ENCODE measurements at regions not wholly inside any gene's neighbourhood (a gene's known extent, or its start where the extent isn't known, plus 50 kb on each side); places are given as distances from the start of the nearest gene placed in this dataset.
A peak's percentile ranks its signal among the peaks of the same experiment; 100 is the strongest.

- no peaks in the 10 kb centered on the region for H3K27me3 ChIP-seq (ENCODE audit: control insufficient read depth, insufficient read depth, low read length, poor library complexity, severe bottlenecking)
- WGBS, 2 experiments (ENCODE audit: insufficient coverage in 1 of 2, insufficient read length in 1 of 2) = 76 to 100% methylated on average over 2 of the region's 2 CpGs
- H3K9ac ChIP-seq (ENCODE audit: extremely low read depth, low read length, poor library complexity, severe bottlenecking) = no peak overlapping the region
- no peak overlapping the region for H3K27ac Mint-ChIP-seq
- H3K36me3 Mint-ChIP-seq (ENCODE audit: low read depth) = no peaks in the 10 kb centered on the region
- H3K4me1 Mint-ChIP-seq = peaks cover 23% of the 10 kb centered on the region
- H3K9me3 Mint-ChIP-seq = no peaks in the 10 kb centered on the region
- H3K4me3 Mint-ChIP-seq = no peak overlapping the region
- no peak for TF ChIP-seq CTCF (conservative IDR thresholded peaks at IDR 0.05)
- DNase-seq = no peak
- H3K9me3 ChIP-seq (ENCODE audit: control insufficient read depth, low read length) = no peaks in the 10 kb centered on the region
- H3K36me3 ChIP-seq (ENCODE audit: control insufficient read depth, insufficient read depth, low read length) = no peaks in the 10 kb centered on the region
- peaks cover 9% of the 10 kb centered on the region for H3K4me1 ChIP-seq (ENCODE audit: control insufficient read depth, insufficient read depth, low read length)
- H3K27ac ChIP-seq (ENCODE audit: low read depth, low read length) = no peak overlapping the region
- H3K4me3 ChIP-seq (ENCODE audit: low read length) = peak overlapping the region; percentile 14
- peaks cover 31% of the 10 kb centered on the region for H3K27me3 Mint-ChIP-seq (ENCODE audit: insufficient read depth)
Observed at GRCh38 chr7:79810916-79811315, 323.7 kb upstream of the GNAI1 start.

- H3K36me3 ChIP-seq (ENCODE audit: control insufficient read depth, insufficient read depth, low read length) = no peaks in the 10 kb centered on the region
- Mint-ChIP-seq H3K4me3 (no peak overlapping the region), H3K36me3 (ENCODE audit: low read depth) (no peaks in the 10 kb centered on the region), H3K27ac (no peak overlapping the region), H3K27me3 (ENCODE audit: insufficient read depth) (peaks cover 36% of the 10 kb centered on the region), H3K4me1 (peaks cover 12% of the 10 kb centered on the region), H3K9me3 (peaks cover 11% of the 10 kb centered on the region)
- no peak overlapping the region for H3K27ac ChIP-seq (ENCODE audit: low read depth, low read length)
- 49 to 64% methylated on average over 3 to 6 of the region's 6 CpGs for WGBS, 2 experiments (ENCODE audit: insufficient coverage in 1 of 2, insufficient read length in 1 of 2)
- H3K9me3 ChIP-seq (ENCODE audit: control insufficient read depth, low read length) = peaks cover 9% of the 10 kb centered on the region
- TF ChIP-seq CTCF (conservative IDR thresholded peaks at IDR 0.05) = peak; percentile 54
- no peak overlapping the region for H3K9ac ChIP-seq (ENCODE audit: extremely low read depth, low read length, poor library complexity, severe bottlenecking)
- peaks cover 2% of the 10 kb centered on the region for H3K4me1 ChIP-seq (ENCODE audit: control insufficient read depth, insufficient read depth, low read length)
- no peaks in the 10 kb centered on the region for H3K27me3 ChIP-seq (ENCODE audit: control insufficient read depth, insufficient read depth, low read length, poor library complexity, severe bottlenecking)
- H3K4me3 ChIP-seq (ENCODE audit: low read length) = no peak overlapping the region
- DNase-seq = no peak
Observed at GRCh38 chr7:79806161-79806734, 328.4 kb upstream of the GNAI1 start.

DNA sequence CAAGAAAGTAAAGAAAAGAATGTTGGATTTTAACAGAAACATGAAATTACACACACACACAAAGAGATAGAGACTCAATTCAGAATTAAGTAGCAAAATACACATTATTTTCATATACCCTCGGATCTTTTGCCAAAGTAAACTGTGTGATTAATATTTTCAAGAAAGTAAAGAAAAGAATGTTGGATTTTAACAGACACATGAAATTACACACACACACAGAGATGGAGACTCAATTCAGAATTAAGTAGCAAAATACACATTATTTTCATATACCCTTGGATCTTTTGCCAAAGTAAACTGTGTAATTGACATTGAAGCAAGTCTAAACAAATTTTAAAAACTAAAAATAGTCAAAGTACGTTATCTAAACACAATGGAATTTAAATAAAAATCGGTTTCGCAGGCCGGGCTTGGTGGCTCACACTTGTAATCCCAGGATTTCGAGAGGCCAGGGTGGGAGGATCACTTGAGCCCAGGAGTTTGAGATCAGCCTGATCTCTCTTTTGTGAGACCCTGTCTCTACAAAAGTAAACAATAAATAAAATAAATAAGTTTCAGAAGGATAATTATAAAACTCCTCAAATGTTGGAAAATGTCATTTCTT, 337.3 kb upstream of the MAGI2 start:
- Histone ChIP-seq H3K4me3 (ENCODE audit: low read length) (no peak overlapping the region), H3K27me3 (ENCODE audit: control insufficient read depth, insufficient read depth, low read length, poor library complexity, severe bottlenecking) (no peaks in the 10 kb centered on the region), H3K36me3 (ENCODE audit: control insufficient read depth, insufficient read depth, low read length) (no peaks in the 10 kb centered on the region), H3K4me1 (ENCODE audit: control insufficient read depth, insufficient read depth, low read length) (no peaks in the 10 kb centered on the region), H3K9me3 (ENCODE audit: control insufficient read depth, low read length) (no peaks in the 10 kb centered on the region), H3K27ac (ENCODE audit: low read depth, low read length) (no peak overlapping the region), H3K9ac (ENCODE audit: extremely low read depth, low read length, poor library complexity, severe bottlenecking) (no peak overlapping the region)
- 80 to 91% methylated on average over 1 to 5 of the region's 6 CpGs for WGBS, 2 experiments (ENCODE audit: insufficient coverage in 1 of 2, insufficient read length in 1 of 2)
- DNase-seq = no peak
- H3K9me3 Mint-ChIP-seq = no peaks in the 10 kb centered on the region
- no peaks in the 10 kb centered on the region for H3K27me3 Mint-ChIP-seq (ENCODE audit: insufficient read depth)
- no peaks in the 10 kb centered on the region for H3K4me1 Mint-ChIP-seq
- H3K27ac Mint-ChIP-seq = no peak overlapping the region
- H3K36me3 Mint-ChIP-seq (ENCODE audit: low read depth) = no peaks in the 10 kb centered on the region
- H3K4me3 Mint-ChIP-seq = no peak overlapping the region
- TF ChIP-seq CTCF (conservative IDR thresholded peaks at IDR 0.05) = no peak

All from endodermal cell (in vitro differentiated cells).